Testis (tissue), 2 donors: ENCODE measurements at regions not wholly inside any gene's neighbourhood (a gene's known extent, or its start where the extent isn't known, plus 50 kb on each side); places are given as distances from the start of the nearest gene placed in this dataset.

Experiments
- DNase-seq: peaks from one replicate; pipeline ENCODE4 v3.0.0-alpha.2; 2019
- H3K27ac ChIP-seq, 2 donors: fragments of 200-600 bp; sonication (generic); one replicate each; pipeline ENCODE4 v1.5.1; 2019
- H3K27me3 ChIP-seq: fragments of 200-600 bp; sonication (generic); one replicate; pipeline ENCODE4 v1.5.1; 2019
- H3K36me3 ChIP-seq: fragments of 200-600 bp; sonication (generic); one replicate; pipeline ENCODE4 v1.5.1; 2017; ENCODE audit warnings: low read depth; ENCODE audit errors: missing control alignments
- H3K4me1 ChIP-seq: fragments of 200-600 bp; sonication (generic); one replicate; pipeline ENCODE4 v1.5.1; 2019
- H3K4me3 ChIP-seq, 2 donors: fragments of 200-600 bp; sonication (generic); one replicate each; pipeline ENCODE4 v1.5.1; 2017 to 2019
- H3K9me3 ChIP-seq: fragments of 200-600 bp; sonication (generic); one replicate; pipeline ENCODE4 v1.5.1; 2017
- POLR2A ChIP-seq: fragments of 450-650 bp; IDR thresholded peaks from one replicate; pipeline ENCODE4 v1.6.1; 2017; ENCODE audit warnings: antibody characterized with exemption, mild to moderate bottlenecking, moderate library complexity
- WGBS, 2 donors: methylation state at CpG; one replicate each; pipeline ENCODE4 v1.1.5; 2018; 5-methylcytosine and 5-hydroxymethylcytosine counted together
- intact Hi-C: fragments of 100-400 bp; cut with DNase I; formaldehyde crosslinking; loops from one replicate; pipeline ENCODE4 v1.15.1; 2023; ENCODE audit warnings: low total_unique reads
- TF ChIP-seq, protein P1 (sequence below), 3 experiments: fragments of 450-650 bp in 2 of 3; fragments of 200-600 bp in 1 of 3; sonication (generic) in 1 of 3; IDR thresholded peaks; one replicate each; pipeline ENCODE4 v1.5.1; 2016 to 2019; ENCODE audit warnings: antibody characterized with exemption in 3 of 3, mild to moderate bottlenecking in 2 of 3, moderate library complexity in 1 of 3

DNA sequence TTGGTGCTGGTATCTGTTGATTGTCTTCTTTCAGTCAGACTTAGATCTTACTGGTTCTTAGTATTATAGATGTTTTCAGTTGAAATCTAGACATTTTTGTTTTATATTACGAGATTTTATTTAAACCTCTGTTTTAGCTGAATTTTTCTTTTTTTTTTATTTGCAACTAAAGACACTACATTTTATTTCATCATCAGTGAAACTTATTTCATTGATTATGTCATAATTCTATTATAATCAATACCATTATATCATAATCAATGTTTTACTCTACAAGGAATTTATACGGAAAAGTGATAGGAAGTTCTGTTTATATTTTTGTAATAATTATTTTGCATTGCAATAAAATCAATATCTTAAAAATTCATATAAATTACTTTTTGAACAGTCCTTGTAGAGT, 477.4 kb upstream of the MDFIC2 start:
- intact Hi-C loops = no loop called here
- WGBS, 2 donors = 95 to 97% methylated on average over 2 of the region's 2 CpGs
- no peak for DNase-seq
- Histone ChIP-seq H3K27me3 (no peaks in the 10 kb centered on the region), H3K4me3 (no peak overlapping the region), H3K4me1 (no peaks in the 10 kb centered on the region), H3K27ac (no peak overlapping the region), H3K36me3 (no peaks in the 10 kb centered on the region), H3K9me3 (no peaks in the 10 kb centered on the region)
- TF ChIP-seq, protein P1, sequence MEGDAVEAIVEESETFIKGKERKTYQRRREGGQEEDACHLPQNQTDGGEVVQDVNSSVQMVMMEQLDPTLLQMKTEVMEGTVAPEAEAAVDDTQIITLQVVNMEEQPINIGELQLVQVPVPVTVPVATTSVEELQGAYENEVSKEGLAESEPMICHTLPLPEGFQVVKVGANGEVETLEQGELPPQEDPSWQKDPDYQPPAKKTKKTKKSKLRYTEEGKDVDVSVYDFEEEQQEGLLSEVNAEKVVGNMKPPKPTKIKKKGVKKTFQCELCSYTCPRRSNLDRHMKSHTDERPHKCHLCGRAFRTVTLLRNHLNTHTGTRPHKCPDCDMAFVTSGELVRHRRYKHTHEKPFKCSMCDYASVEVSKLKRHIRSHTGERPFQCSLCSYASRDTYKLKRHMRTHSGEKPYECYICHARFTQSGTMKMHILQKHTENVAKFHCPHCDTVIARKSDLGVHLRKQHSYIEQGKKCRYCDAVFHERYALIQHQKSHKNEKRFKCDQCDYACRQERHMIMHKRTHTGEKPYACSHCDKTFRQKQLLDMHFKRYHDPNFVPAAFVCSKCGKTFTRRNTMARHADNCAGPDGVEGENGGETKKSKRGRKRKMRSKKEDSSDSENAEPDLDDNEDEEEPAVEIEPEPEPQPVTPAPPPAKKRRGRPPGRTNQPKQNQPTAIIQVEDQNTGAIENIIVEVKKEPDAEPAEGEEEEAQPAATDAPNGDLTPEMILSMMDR (IDR thresholded peaks at IDR 0.05) = no peak
- no peak for TF ChIP-seq POLR2A

DNA sequence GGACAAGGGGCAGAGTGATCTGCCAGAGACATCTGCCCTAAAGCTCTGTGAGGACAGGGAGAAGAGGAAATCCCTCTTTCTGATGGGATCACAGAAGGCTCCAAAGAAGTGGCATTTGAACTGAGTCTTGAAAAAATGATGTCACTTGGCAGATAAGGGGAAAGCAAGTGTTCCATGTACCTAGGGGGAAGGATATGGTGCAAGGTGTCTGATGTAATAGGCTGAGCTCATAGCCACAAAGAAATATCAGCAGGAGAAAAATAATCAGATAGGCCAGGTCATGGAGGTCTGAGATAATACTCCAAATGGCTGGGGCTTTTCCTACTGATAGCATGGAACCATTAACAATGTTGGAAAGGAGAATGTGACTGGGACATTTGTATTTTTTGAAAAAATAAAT, 468.4 kb upstream of the MDFIC2 start:
- Histone ChIP-seq H3K9me3 (no peaks in the 10 kb centered on the region), H3K27ac (no peak overlapping the region), H3K4me1 (peaks cover 3% of the 10 kb centered on the region), H3K4me3 (no peak overlapping the region), H3K27me3 (no peaks in the 10 kb centered on the region), H3K36me3 (no peaks in the 10 kb centered on the region)
- intact Hi-C loops = no loop called here
- TF ChIP-seq, protein P1 (IDR thresholded peaks at IDR 0.05) = no peak
- no peak for TF ChIP-seq POLR2A
- no peak for DNase-seq

DNA sequence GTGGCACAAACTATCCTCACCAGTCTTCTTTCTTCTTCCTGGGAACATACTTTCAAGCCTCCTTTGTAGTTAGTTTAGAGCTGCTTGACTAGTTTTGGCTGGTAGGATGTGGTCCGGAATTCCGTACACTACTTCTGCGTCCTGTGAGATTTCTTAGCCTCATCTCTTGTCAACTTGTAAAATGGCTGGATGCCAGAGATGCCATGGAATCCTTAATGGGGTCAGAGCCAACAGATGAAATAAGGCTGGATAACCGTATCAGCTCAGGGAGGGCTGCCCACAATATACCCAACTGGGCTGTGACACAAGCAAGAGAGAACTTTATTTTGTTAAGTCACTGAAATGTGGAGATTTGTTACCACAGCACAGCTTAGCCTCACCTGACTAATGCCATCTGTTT, 466.9 kb upstream of the MDFIC2 start:
- Histone ChIP-seq H3K27ac (no peak overlapping the region), H3K36me3 (no peaks in the 10 kb centered on the region), H3K9me3 (no peaks in the 10 kb centered on the region), H3K4me3 (no peak overlapping the region), H3K27me3 (no peaks in the 10 kb centered on the region), H3K4me1 (peaks cover 3% of the 10 kb centered on the region)
- intact Hi-C loops = no loop called here
- no peak for DNase-seq
- 87 to 94% methylated on average over 4 of the region's 4 CpGs for WGBS, 2 donors
- TF ChIP-seq POLR2A = no peak
- TF ChIP-seq, protein P1 (IDR thresholded peaks at IDR 0.05) = no peak

DNA sequence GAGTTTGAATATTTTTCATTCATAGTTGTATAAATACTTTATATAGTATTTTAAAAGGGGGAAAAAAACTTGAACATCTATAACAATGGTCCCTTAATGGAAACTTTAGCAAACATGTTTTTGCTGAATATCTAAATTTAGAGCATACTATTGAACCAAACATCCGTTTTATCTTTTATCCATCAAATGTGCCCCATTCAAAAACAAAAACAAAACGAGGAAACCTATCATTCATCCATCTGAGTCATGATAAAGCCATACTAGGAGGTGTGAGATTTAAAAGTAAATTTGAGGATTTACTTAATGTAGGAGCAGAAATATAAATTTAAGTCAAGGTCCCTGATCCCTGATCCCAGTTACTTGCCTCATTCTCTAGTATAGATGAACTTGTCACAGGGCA, 463.6 kb upstream of the MDFIC2 start:
- Histone ChIP-seq H3K27me3 (no peaks in the 10 kb centered on the region), H3K4me3 (no peak overlapping the region), H3K9me3 (no peaks in the 10 kb centered on the region), H3K4me1 (no peaks in the 10 kb centered on the region), H3K36me3 (no peaks in the 10 kb centered on the region), H3K27ac (no peak overlapping the region)
- no peak for DNase-seq
- WGBS, 2 donors = 61 to 69% methylated on average over 2 of the region's 2 CpGs
- TF ChIP-seq POLR2A = no peak
- TF ChIP-seq, protein P1 (IDR thresholded peaks at IDR 0.05) = no peak
- intact Hi-C loops = no loop called here

DNA sequence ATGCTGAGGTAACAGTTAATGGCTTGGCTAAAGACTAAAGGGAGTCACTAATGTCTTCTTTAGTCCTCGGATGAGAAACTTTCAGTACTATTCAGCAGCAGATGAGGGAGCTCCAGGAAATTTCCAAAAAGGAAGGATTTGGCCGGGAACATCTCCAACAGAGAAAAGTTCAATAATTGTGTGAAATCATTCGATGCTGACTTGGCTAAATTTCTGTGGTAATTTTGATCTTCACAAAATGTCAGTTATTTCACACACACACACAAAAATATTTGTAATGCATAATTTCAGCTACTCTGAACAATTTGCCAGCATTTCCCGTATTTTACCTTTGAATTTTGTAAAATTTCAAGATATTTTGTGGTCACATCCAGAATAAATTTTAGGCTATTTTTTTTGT, 462.8 kb upstream of the MDFIC2 start:
- intact Hi-C loops = no loop called here
- DNase-seq = no peak
- Histone ChIP-seq H3K4me1 (no peaks in the 10 kb centered on the region), H3K4me3 (no peak overlapping the region), H3K27me3 (no peaks in the 10 kb centered on the region), H3K27ac (no peak overlapping the region), H3K9me3 (no peaks in the 10 kb centered on the region), H3K36me3 (no peaks in the 10 kb centered on the region)
- no peak for TF ChIP-seq POLR2A
- TF ChIP-seq, protein P1 (IDR thresholded peaks at IDR 0.05) = no peak
- WGBS, 2 donors = 79 to 80% methylated on average over 4 of the region's 4 CpGs
